SKM-1 (cell line): ENCODE measurements at regions not wholly inside any gene's neighbourhood (a gene's known extent, or its start where the extent isn't known, plus 50 kb on each side); places are given as distances from the start of the nearest gene placed in this dataset.

Experiments used
- DNase-seq: peaks from one replicate; lab custom pipeline; 2025; ENCODE audit not compliant: unreplicated experiment; lab: John Stamatoyannopoulos, UW

GRCh38 chr2:239640676-239641578 lies 240.1 kb upstream of the HDAC4 start:
- no peak for DNase-seq

- DNase-seq, result no peak
Observed at GRCh38 chr2:239640210-239640609, 239.4 kb upstream of the HDAC4 start.

GRCh38 chr2:239639421-239640185 lies 238.8 kb upstream of the HDAC4 start:
- no peak for DNase-seq

GRCh38 chr2:239638376-239638775 lies 237.6 kb upstream of the HDAC4 start:
- no peak for DNase-seq

GRCh38 chr2:239636808-239637207 lies 236.0 kb upstream of the HDAC4 start:
- DNase-seq, result no peak

- DNase-seq, result no peak
Observed at GRCh38 chr2:239634769-239635168, 233.9 kb upstream of the HDAC4 start.

- no peak for DNase-seq
Observed at GRCh38 chr2:239630618-239631286, 229.9 kb upstream of the HDAC4 start.

- no peak for DNase-seq
Observed at GRCh38 chr2:239629926-239630617, 229.3 kb upstream of the HDAC4 start.

- DNase-seq, result no peak
Observed at GRCh38 chr2:239626961-239627592, 226.3 kb upstream of the HDAC4 start.

GRCh38 chr2:239625971-239626734 lies 225.3 kb upstream of the HDAC4 start:
- no peak for DNase-seq

- no peak for DNase-seq
Observed at GRCh38 chr2:239625156-239625845, 224.5 kb upstream of the HDAC4 start.

- no peak for DNase-seq
Observed at GRCh38 chr2:239621611-239622010, 220.8 kb upstream of the HDAC4 start.

- DNase-seq, result no peak
Observed at GRCh38 chr2:239619369-239619768, 218.5 kb upstream of the HDAC4 start.

GRCh38 chr2:239616729-239617128 lies 215.9 kb upstream of the HDAC4 start:
- DNase-seq, result no peak

GRCh38 chr2:239612133-239612532 lies 211.3 kb upstream of the HDAC4 start:
- no peak for DNase-seq

- DNase-seq, result no peak
Observed at GRCh38 chr2:239611222-239611795, 210.5 kb upstream of the HDAC4 start.

- DNase-seq, result no peak
Observed at GRCh38 chr2:239610457-239611221, 209.8 kb upstream of the HDAC4 start.
